ENCODE measurements at regions not wholly inside any gene's neighbourhood (a gene's known extent, or its start where the extent isn't known, plus 50 kb on each side); places are given as distances from the start of the nearest gene placed in this dataset.

DNA sequence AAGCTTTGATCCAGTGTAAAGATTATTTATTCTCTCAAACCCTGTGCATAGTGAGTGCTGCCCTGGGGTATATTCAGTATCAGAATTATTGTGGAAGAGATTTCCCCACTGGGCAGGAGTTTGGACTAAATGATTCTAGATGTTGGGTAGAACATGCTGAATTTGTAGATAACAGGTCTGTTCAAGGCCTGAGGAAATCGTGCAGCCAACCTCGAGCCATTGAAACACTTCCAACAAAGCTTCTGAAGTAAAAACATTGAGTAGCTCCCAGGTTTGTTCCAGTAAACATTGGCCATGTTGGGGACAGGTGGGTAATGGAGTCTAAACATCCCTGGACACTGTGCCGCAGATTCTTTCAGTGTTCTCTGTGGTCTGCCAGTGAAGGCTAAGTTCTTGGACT lies 87.5 kb downstream of the LLPH start:
- no peak for DNase-seq

DNA sequence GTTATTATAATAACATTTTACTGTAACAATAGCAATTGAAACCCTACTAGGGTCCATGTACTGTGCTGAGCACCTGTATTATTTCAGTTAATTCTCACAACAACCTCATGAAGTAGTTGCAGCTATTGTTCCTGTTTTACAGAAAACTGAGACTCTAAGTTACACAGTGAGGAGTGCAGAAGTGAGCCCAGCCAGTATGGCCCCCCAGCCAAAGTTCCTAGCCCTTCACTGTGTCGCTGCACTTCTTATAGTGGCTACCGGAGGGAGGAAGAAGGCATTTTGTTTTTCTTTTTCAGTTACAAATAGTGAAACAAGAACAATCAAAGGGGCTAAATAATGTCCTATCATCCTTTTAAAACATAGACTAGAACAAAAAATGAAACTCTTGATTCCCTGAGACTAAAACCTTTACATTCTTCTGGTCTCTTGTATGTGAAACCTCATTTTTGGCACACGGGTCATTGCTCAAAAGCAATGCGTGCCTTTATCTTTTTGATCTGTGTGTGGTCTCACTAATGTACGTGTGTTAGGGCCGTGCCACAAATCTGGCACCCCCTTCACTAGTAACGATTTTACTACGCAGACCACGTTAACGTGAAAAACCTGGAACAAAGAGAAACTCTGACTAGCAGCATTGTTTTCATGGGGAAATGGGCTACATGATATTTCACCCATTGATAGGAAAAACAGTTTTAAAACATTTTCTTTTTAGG lies 88.7 kb downstream of the LLPH start:
- DNase-seq, result no peak

DNA sequence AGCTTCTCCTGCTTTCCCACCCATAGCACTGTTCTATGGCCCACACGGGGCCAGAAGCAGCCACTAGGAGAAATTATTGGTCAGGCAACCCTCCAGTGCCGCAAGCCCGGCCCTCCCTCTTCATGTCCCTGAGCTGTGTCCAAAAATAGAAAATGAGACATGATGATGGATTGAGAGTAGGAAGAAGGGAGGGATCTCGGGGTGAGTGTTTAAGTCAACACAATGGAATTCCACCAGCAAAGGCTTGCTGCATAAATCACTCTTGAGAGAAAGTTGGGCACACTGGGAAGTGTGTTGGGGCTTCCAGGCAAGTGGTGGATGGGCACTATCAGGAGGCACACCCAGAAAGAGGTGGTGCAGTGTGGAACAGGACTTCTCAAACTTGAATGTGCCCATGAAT lies 94.2 kb downstream of the LLPH start:
- no peak for DNase-seq

DNA sequence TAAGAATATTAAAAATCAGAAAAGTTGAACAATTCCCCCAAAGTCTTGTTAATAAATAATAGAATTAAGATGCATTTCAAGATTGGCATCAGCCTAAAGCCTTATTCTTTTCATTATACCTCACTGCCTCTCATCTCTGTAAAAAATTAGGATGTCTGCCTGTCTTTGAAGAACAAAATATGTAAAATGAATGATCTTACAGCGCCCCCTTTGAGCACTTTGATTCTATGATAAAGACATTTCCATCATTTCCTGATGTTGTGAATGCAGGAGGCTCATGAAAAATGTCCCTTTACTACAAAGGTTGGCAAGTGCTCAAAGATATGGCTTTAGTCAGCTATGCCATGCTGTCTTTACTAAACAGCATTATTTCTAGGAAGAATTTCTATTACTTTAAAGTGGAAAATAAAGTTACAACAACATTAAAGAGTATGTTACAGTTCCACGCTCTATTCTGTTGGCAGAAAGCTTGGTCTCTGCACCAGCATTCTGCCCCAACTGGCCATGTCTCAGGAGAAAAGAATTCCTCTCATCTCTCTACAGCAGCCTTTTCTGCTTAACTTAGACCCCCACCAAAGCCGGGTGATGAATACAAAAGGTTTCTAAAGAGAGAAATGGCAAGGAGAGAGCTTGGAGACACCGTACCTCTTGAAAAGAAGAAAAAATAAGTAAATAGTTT lies 95.1 kb downstream of the LLPH start:
- peak; percentile 16 for DNase-seq

DNA sequence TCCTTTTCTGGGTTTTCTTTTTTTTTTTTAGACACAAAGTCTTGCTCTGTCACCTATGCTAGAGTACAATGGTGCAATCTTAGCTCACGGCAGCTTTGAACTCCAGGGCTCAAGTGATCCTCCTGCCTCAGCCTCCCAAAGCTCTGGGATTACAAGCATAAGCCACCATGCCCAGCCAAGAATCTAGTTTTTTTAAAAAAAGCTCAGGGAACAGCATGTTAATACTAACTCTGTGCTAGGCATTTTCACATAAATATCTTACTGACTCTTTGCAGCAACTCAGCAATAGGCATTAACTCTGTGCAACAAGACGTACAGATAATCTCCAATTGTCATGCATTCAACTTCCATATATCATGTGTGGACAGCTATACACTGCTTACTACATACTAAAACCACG lies 97.4 kb downstream of the LLPH start:
- DNase-seq, result no peak

DNA sequence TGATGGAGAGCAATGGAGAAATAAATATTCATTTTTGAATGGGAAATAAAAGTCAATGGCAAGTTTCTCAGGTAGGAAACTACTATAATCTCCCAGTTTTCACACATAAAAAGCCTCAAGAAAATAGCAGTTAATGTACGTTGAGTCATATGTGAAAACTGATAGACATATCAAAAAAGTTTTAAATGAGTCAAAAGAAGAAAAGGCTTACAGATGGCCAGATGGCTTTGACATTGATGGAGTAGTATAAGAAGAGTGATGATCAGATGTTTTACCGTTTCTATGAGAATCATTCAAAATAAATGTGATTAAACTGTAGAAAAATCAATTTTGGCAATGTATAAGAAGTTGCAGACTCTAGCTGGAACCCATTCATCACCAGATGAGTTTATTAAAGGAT lies 97.8 kb downstream of the LLPH start:
- no peak for DNase-seq

DNA sequence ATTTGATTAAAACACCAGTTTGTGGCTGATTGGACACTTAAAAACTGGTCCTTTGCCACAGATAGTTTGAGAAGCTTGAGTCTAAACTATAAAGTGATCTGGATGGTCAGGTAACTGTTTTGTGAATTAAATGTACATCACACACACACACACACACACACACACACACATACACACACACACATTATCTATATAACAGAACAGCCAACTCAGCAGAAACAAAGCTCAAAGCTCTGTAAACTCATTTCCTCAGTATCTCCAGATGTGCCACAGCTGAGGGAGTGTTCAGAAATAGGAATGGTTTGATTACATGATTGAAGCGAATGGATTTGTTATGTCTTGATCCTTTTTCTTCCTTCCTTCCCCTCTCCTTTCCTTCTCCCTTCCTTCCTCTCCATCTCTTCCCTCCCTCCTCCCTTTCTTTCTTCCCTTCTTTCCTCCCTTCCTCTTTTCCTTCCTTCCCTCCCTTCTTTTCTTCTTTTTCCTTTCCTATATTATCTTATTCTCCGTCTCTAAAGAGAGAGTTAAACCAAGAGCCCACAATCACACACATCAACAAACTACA lies 100.3 kb downstream of the LLPH start:
- DNase-seq, result no peak

DNA sequence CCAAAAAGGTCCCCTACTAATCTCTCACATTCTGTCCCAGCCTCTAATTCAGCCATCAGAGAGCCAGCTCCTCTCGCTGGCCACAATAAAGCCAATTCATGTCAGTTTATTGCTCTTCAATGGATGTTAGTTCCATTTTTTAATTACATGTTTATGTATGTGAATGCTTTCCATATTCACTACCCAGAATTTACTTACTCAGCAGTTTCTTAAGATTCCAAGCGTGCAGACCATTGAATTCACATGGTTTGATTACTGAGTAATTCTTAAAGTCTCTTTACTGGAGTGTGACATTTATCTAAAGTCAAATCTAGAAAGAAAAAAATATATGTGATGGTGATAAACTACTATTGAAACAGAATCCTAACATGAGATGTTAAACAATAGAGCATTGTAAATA lies 102.2 kb downstream of the LLPH start:
- no peak for DNase-seq

DNA sequence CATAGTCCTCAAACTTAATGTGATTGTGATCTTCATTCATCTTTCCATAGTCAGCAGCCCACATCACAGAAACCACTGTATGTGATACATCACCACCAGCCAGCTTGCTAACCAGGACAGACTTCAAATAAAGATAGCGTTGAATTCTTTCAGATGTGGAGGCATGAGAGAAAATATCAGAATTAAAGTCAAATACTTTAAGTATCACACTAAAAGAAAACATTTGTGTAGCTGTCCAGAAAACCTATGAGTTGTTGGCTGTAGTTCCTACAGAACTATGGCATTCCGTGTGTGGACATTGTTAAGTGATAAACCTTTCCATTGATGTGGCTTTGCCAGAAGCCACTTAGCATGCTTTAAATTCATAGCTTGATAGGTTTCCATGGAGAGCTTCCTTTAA lies 105.1 kb downstream of the LLPH start:
- DNase-seq, result no peak

DNA sequence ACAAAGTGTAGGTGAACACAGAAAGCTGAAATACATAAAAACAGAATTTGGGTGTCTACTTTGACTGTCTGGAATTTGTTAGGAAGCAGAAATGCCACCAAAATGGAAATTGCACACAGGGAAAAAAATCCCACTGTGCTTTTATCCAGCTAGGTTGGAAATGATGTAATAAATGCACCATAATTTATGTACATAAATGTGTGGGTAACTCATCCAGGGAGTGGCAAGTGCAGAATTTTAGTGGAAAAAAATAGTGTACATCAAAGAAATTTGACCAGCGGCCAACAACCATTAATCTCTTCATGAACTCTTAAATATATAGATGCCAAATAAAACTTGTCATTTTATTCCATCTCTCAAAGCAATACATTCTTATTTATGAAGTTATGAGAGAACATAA lies 105.6 kb downstream of the LLPH start:
- no peak for DNase-seq

DNA sequence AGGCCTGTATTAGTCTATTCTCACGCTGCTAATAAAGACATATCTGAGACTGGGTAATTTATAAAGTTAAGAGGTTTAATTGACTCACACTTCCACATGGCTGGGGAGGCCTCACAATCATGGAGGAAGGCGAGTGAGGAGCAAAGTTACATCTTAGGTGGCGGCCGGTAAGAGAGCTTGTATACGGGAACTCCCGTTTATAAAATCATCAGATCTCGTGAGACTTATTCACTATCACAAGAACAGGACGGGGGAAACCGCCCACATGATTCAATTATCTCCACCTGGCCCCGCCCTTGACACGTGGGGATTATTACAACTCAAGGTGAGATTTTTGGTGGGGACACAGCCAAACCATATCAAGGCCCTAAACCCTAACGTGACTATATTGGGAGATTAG lies 110.1 kb downstream of the LLPH start:
- DNase-seq, result no peak

DNA sequence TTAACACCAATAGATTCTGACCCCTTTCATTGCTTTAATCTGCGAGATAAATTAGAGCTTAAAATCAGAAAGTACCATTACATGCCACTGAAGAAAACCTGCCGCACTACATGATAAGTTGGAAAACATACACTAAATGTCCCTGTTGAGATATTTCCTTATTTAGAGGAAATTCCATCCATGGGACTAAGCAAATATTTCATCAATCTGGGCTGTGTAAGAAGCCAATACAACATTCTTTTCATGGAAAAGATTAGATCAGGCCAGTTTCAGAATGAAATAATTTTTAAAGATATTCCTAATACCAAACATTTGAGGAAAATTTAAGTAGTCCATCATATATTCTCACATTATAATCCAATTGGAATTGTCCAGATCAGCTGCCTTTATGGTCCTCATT lies 112.8 kb downstream of the LLPH start:
- DNase-seq, result no peak

Measured in MV-4-11 (cell line).